Coronary artery (tissue), 2 donors: ENCODE measurements at regions not wholly inside any gene's neighbourhood (a gene's known extent, or its start where the extent isn't known, plus 50 kb on each side); places are given as distances from the start of the nearest gene placed in this dataset.

Experiments used
- DNase-seq: peaks from one replicate; pipeline ENCODE4 v3.0.0-alpha.2; 2017; ENCODE audit warnings: low spot score
- H3K27ac ChIP-seq, 2 donors: fragments of 200-600 bp; sonication (generic); one replicate each; pipeline ENCODE4 v1.5.1; 2016 to 2019
- H3K4me3 ChIP-seq: fragments of 200-600 bp; sonication (generic); 2 replicates; pipeline ENCODE4 v1.5.1; 2016; ENCODE audit warnings: mild to moderate bottlenecking, moderate library complexity
- CTCF ChIP-seq: fragments of 200-600 bp; sonication (generic); IDR thresholded peaks from one replicate; pipeline ENCODE4 v1.5.1; 2019; ENCODE audit warnings: antibody characterized with exemption

DNA sequence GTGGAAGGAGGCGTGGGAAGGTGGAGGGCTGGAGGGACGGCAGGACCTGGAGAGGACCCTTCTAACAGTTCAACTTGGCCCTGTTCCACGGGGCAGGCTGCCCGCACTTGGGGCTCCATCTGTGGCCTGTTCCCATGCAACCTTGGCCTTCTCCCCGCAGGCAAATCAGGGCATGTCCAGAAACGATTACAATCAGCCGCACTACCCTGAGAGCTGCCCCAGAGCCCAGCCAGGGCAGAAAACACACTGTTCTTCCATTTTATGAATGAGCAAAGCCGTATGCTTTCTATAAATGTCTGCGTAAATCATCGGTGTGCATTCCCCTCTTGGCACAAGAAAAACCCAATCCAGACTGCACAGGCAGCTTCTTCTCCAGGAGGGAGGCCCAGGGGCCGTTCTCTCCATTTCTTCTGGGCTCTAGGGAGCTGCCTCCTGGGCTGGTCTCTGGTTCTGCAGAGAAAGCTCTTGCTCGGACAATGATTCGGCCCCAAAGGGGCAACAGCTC lies 228.7 kb downstream of the SOX9 start:
- Histone ChIP-seq H3K4me3 (no peak overlapping the region), H3K27ac (no peak overlapping the region)
- DNase-seq: no peak
- TF ChIP-seq CTCF: no peak

- DNase-seq: no peak
- no peak overlapping the region for H3K4me3 ChIP-seq
- TF ChIP-seq CTCF: no peak
- H3K27ac ChIP-seq: no peak overlapping the region
These were observed 229.3 kb downstream of the SOX9 start for GRCh38 chr17:72350073-72350472.

DNA sequence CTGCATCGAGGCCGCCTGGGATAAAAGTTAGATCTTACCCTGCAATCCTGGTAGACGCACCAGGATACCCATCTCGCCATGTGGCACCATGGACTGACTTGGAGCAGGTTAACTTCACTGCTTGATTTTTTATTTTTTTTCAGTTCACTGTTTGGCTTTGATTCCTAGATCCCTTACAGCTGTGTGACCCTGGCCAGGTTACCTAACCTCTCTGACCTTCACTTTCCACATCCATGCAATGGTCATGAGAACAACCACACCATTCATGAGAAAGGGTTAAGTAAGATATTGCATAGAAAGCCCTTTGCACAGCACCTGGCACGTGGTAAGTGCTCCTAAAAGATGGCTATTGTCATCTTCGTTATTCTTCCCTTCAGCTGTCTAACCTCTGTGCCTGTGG lies 230.5 kb downstream of the SOX9 start:
- no peak overlapping the region for H3K27ac ChIP-seq
- DNase-seq: no peak
- no peak for TF ChIP-seq CTCF
- H3K4me3 ChIP-seq: no peak overlapping the region

- no peak for TF ChIP-seq CTCF
- DNase-seq: no peak
- H3K27ac ChIP-seq: no peak overlapping the region
- no peak overlapping the region for H3K4me3 ChIP-seq
These were observed 231.1 kb downstream of the SOX9 start for GRCh38 chr17:72351884-72352346.

GRCh38 chr17:72353502-72353901 lies 232.7 kb downstream of the SOX9 start:
- no peak for DNase-seq
- H3K4me3 ChIP-seq: no peak overlapping the region
- H3K27ac ChIP-seq: no peak overlapping the region
- TF ChIP-seq CTCF: no peak

DNA sequence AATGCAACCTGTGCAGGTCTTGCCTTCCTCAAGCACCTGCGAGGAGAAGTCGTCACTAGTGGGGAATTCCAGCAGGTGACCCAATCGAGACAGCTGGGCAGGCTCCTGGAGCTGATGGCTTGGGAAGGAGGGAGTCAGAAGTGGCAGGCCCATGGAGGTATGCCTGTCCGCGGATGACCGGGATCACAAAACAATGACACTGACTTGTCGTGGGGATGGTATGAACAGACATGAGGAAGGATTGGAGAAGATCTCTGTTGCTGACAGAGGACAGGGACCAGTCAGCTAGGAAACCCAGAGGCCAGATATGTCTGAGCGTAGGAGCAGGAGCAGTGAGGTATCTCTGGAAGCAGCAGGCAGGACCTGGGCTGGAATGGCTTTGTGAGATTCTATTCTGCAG lies 233.3 kb downstream of the SOX9 start:
- H3K27ac ChIP-seq: no peak overlapping the region
- H3K4me3 ChIP-seq: no peak overlapping the region
- no peak for DNase-seq
- no peak for TF ChIP-seq CTCF

- H3K4me3 ChIP-seq: no peak overlapping the region
- no peak overlapping the region for H3K27ac ChIP-seq
- TF ChIP-seq CTCF: no peak
- DNase-seq: no peak
These were observed 237.0 kb downstream of the SOX9 start for GRCh38 chr17:72357764-72358365.
